Coronary artery (tissue), 2 donors: ENCODE measurements at regions not wholly inside any gene's neighbourhood (a gene's known extent, or its start where the extent isn't known, plus 50 kb on each side); places are given as distances from the start of the nearest gene placed in this dataset.

Source experiments
- DNase-seq: peaks from one replicate; pipeline ENCODE4 v3.0.0-alpha.2; 2017; ENCODE audit warnings: low spot score
- H3K27ac ChIP-seq, 2 donors: fragments of 200-600 bp; sonication (generic); one replicate each; pipeline ENCODE4 v1.5.1; 2016 to 2019
- H3K4me3 ChIP-seq: fragments of 200-600 bp; sonication (generic); 2 replicates; pipeline ENCODE4 v1.5.1; 2016; ENCODE audit warnings: mild to moderate bottlenecking, moderate library complexity
- CTCF ChIP-seq: fragments of 200-600 bp; sonication (generic); IDR thresholded peaks from one replicate; pipeline ENCODE4 v1.5.1; 2019; ENCODE audit warnings: antibody characterized with exemption

- TF ChIP-seq CTCF: no peak
- H3K4me3 ChIP-seq: no peak overlapping the region
- no peak overlapping the region for H3K27ac ChIP-seq
- no peak for DNase-seq
Measured at GRCh38 chr3:852033-852432, 240.8 kb upstream of the CNTN6 start.

GRCh38 chr3:853489-853888 lies 239.3 kb upstream of the CNTN6 start:
- no peak overlapping the region for H3K27ac ChIP-seq
- no peak for DNase-seq
- TF ChIP-seq CTCF: no peak
- H3K4me3 ChIP-seq: no peak overlapping the region

- H3K4me3 ChIP-seq: no peak overlapping the region
- H3K27ac ChIP-seq: no peak overlapping the region
- DNase-seq: no peak
- TF ChIP-seq CTCF: no peak
Measured at GRCh38 chr3:859135-859534, 233.7 kb upstream of the CNTN6 start.

GRCh38 chr3:861721-862120 lies 231.1 kb upstream of the CNTN6 start:
- TF ChIP-seq CTCF: no peak

GRCh38 chr3:869269-869668 lies 223.6 kb upstream of the CNTN6 start:
- no peak for DNase-seq
- no peak overlapping the region for H3K27ac ChIP-seq

More at GRCh38 chr3:861721-862120, 231.1 kb upstream of the CNTN6 start:
- no peak for DNase-seq
- H3K4me3 ChIP-seq: no peak overlapping the region
- H3K27ac ChIP-seq: no peak overlapping the region

GRCh38 chr3:869734-870133 lies 223.1 kb upstream of the CNTN6 start:
- H3K4me3 ChIP-seq: no peak overlapping the region
- no peak for DNase-seq
- H3K27ac ChIP-seq: no peak overlapping the region
- TF ChIP-seq CTCF: no peak

More at GRCh38 chr3:869269-869668, 223.6 kb upstream of the CNTN6 start:
- H3K4me3 ChIP-seq: no peak overlapping the region
- no peak for TF ChIP-seq CTCF

- Histone ChIP-seq H3K4me3 (no peak overlapping the region), H3K27ac (no peak overlapping the region)
- TF ChIP-seq CTCF: no peak
- no peak for DNase-seq
Measured at GRCh38 chr3:871651-872050, 221.2 kb upstream of the CNTN6 start.
